Prostate gland (tissue), 2 donors: ENCODE measurements at regions not wholly inside any gene's neighbourhood (a gene's known extent, or its start where the extent isn't known, plus 50 kb on each side); places are given as distances from the start of the nearest gene placed in this dataset.

Experiments
- CTCF ChIP-seq, 4 experiments: fragments of 200-600 bp in 2 of 4; fragments of 450-650 bp in 2 of 4; sonication (generic) in 2 of 4; IDR thresholded peaks; 1 replicate in 3 of 4; 2 replicates in 1 of 4; pipeline ENCODE4 v1.5.1; 2016 to 2019; ENCODE audit warnings: antibody characterized with exemption in 4 of 4, mild to moderate bottlenecking in 2 of 4, moderate library complexity in 2 of 4
- POLR2A ChIP-seq: fragments of 450-650 bp; IDR thresholded peaks from one replicate; pipeline ENCODE4 v1.6.1; 2016; ENCODE audit warnings: antibody characterized with exemption, mild to moderate bottlenecking
- POLR2AphosphoS5 ChIP-seq: sonication (generic); formaldehyde crosslinking; IDR thresholded peaks from one replicate; pipeline ENCODE4 v1.6.1; 2017; ENCODE audit warnings: antibody characterized with exemption

GRCh38 chr13:24032252-24032651, 128.3 kb upstream of the SPATA13 start:
- TF ChIP-seq POLR2A (no peak), POLR2AphosphoS5 (no peak), CTCF (IDR thresholded peaks at IDR 0.05) (no peak)
